Activated naive CD4-positive, alpha-beta T cell treated with anti-CD3 and anti-CD28 coated beads, Interleukin-2, amount 10 ng/mL, durations not matched to agents 7 days and 5 days (primary cell): ENCODE measurements at regions not wholly inside any gene's neighbourhood (a gene's known extent, or its start where the extent isn't known, plus 50 kb on each side); places are given as distances from the start of the nearest gene placed in this dataset.

Experiments
- CTCF ChIA-PET: fragments of 350-600 bp; sonication (Branson Sonifier 250); formaldehyde crosslinking; loops from one replicate; lab custom pipeline; 2021; ENCODE audit warnings: antibody characterized with exemption; lab: Charles Lee
- DNase-seq: peaks from one replicate; pipeline ENCODE4 v3.0.0-alpha.2; 2020
- H3K27ac Mint-ChIP-seq: one replicate; pipeline ENCODE4 v1.8.0; 2021; ENCODE audit warnings: mild to moderate bottlenecking, moderate library complexity, mixed read lengths
- H3K27me3 Mint-ChIP-seq: one replicate; pipeline ENCODE4 v1.8.0; 2021; ENCODE audit warnings: mild to moderate bottlenecking, mixed read lengths
- H3K36me3 Mint-ChIP-seq: one replicate; pipeline ENCODE4 v1.8.0; 2021; ENCODE audit warnings: mixed read lengths
- H3K4me1 Mint-ChIP-seq: one replicate; pipeline ENCODE4 v1.8.0; 2021; ENCODE audit warnings: mixed read lengths
- H3K4me3 Mint-ChIP-seq: one replicate; pipeline ENCODE4 v1.8.0; 2021; ENCODE audit warnings: mild to moderate bottlenecking, moderate library complexity, mixed read lengths
- H3K9me3 Mint-ChIP-seq: one replicate; pipeline ENCODE4 v1.8.0; 2021; ENCODE audit warnings: mixed read lengths

DNA sequence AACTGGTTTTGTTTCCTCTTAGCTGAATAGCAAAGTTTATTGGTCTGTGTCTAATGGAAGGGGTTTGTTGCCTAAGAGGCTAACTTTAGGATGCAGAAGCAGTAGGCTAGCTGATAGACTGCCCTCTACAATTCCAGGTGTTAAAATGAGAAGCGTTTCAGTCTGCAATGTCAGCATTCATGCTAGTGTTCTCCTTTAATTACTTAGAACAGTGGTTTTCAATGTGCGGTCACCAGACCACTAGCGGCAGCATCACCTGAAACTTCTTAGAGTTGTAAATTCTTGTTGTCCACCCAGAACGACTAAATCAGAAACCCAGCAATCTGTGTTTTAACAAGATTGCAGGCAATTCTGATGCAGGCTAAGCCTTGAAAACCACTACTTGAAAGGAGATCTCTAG lies 392.9 kb downstream of the IPMK start:
- Mint-ChIP-seq H3K27ac (no peak overlapping the region), H3K4me1 (no peaks in the 10 kb centered on the region), H3K4me3 (no peak overlapping the region), H3K36me3 (no peaks in the 10 kb centered on the region), H3K9me3 (peaks cover 3% of the 10 kb centered on the region), H3K27me3 (no peaks in the 10 kb centered on the region)
- no peak for DNase-seq
- CTCF ChIA-PET, result no interaction called here

DNA sequence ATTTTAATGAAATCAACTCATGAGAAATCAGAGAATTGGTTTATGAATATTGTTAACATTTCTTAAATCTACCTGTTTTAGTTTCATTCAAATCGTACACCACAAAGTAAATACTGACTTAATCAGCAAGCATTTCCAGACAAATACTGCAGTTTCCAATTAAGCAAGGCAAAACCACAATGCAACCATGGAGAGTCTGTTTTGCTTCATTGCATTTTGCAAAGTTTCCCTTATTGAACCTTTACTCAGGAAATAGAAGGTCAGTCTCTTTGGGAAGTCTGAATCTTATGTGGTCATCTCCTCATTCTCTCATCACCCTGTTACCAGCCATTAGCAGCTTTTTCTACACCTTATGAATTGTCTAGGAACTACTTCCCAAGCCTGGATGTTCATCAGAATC lies 400.5 kb downstream of the IPMK start:
- H3K36me3 Mint-ChIP-seq, result no peaks in the 10 kb centered on the region
- no peaks in the 10 kb centered on the region for H3K4me1 Mint-ChIP-seq
- CTCF ChIA-PET, result no interaction called here
- H3K9me3 Mint-ChIP-seq, result peaks cover 3% of the 10 kb centered on the region
- no peak overlapping the region for H3K4me3 Mint-ChIP-seq
- no peak for DNase-seq
- no peak overlapping the region for H3K27ac Mint-ChIP-seq
- H3K27me3 Mint-ChIP-seq, result no peaks in the 10 kb centered on the region

DNA sequence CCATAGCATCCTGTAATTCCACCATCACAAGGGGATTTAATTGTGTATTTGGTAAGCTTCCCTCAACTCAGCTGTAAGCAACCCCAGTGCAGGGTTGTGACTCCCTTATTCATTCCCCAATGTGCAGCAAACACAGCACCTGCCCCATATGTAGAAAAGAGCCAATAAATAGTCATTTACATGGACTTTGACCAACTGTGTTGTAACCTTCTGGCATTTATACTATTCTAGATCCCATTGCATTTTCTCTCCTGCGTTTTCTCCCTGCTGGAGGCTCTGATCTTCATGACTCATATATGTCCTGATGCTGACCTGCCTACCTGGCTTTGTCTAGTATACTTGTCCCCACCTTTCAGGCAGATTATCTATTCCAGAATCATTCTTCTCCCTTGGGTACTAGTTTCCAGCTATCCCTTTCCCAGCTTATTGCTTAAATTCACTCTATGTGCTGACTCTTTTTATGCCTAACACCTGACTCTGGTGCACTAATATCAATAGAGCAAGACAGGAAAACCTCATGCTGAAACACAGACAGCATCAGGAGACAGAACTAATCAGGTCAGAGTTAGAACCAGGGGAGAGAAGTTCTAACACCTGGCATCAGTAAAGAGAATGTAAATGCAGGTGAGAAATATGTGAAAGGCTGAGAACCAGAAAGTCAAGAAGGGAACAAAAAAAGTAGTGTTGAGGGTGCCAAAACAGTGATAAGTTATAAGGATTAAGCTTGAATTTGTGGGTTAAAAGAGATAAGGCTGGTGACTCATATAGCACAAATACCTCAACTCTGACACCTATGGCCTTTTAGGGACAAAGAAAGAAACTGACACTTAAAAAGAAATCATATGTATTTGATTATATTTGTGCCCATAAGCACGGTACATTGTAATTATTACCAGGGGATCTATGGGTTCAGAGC lies 402.7 kb downstream of the IPMK start:
- H3K4me3 Mint-ChIP-seq, result no peak overlapping the region
- no peaks in the 10 kb centered on the region for H3K36me3 Mint-ChIP-seq
- H3K27me3 Mint-ChIP-seq, result no peaks in the 10 kb centered on the region
- DNase-seq, result no peak
- no peak overlapping the region for H3K27ac Mint-ChIP-seq
- H3K9me3 Mint-ChIP-seq, result no peaks in the 10 kb centered on the region
- CTCF ChIA-PET, result no interaction called here
- H3K4me1 Mint-ChIP-seq, result no peaks in the 10 kb centered on the region

DNA sequence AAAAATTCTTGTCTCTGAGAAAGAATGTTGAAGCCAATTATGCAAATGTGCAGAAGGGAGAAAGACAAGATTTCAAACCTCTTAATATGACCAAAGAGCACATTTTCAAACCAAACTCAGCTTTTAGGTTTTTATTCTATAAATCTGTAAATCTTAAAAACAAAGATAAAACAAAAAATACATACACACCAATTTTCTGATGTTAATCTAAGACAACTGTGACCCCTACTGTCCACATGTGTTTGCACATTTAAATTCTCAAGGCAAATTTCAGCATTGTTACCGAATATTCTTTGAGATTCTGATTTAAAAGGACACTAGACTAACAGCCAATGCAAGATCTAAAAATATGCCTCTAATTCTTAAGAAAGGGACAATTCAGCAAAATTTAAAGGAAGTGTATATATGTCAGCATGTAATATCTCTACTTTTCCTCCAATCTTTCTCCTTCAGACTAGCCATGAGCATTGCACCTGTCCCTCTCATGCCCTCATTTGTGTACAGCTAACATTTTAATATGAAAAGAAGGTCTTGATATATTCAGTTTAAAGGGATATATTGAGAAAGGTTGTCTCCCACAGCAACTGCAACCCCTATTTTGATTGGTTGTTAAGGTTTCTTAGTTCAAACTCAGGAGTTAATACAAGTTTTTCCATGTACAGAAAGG lies 417.9 kb downstream of the IPMK start:
- no peak overlapping the region for H3K4me3 Mint-ChIP-seq
- no peaks in the 10 kb centered on the region for H3K27me3 Mint-ChIP-seq
- H3K9me3 Mint-ChIP-seq, result no peaks in the 10 kb centered on the region
- CTCF ChIA-PET, result no interaction called here
- no peaks in the 10 kb centered on the region for H3K36me3 Mint-ChIP-seq
- no peaks in the 10 kb centered on the region for H3K4me1 Mint-ChIP-seq
- DNase-seq, result no peak
- no peak overlapping the region for H3K27ac Mint-ChIP-seq

DNA sequence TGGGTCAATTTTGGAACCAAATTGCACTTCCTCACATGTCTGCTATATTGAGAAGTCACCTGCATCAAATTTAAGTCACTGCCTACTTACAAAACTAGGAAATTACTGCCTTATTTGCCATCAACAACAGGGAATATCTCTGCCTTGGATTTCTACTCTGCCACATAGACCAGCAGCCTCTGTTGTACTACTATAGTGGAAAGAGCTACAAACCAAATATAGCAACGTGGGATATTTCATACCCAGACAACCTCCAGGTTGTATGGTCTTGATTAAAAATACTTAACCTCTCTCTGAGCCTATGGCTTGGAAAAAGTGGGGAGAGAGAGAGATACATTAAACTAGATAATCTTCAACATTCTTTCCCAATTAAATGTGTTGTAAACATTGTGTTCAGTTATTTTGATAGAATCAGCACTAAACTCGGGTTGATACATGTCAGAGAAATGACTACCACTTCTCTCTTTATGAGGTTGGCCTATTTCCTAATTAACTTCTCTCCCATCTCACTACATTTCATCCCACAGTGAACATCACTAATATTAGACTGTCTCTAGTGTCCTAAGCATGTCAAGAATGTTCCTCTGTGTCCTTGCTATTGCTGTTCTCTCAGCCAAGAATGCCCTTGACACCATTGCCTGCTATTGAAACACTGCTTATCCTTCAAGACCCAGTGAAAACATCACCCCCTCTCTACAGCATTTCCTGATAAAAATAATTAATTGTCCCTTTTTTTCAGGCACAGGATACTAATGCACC lies 421.2 kb downstream of the IPMK start:
- no peaks in the 10 kb centered on the region for H3K9me3 Mint-ChIP-seq
- no peak overlapping the region for H3K4me3 Mint-ChIP-seq
- CTCF ChIA-PET, result no interaction called here
- H3K36me3 Mint-ChIP-seq, result no peaks in the 10 kb centered on the region
- no peaks in the 10 kb centered on the region for H3K4me1 Mint-ChIP-seq
- no peaks in the 10 kb centered on the region for H3K27me3 Mint-ChIP-seq
- no peak for DNase-seq
- no peak overlapping the region for H3K27ac Mint-ChIP-seq

DNA sequence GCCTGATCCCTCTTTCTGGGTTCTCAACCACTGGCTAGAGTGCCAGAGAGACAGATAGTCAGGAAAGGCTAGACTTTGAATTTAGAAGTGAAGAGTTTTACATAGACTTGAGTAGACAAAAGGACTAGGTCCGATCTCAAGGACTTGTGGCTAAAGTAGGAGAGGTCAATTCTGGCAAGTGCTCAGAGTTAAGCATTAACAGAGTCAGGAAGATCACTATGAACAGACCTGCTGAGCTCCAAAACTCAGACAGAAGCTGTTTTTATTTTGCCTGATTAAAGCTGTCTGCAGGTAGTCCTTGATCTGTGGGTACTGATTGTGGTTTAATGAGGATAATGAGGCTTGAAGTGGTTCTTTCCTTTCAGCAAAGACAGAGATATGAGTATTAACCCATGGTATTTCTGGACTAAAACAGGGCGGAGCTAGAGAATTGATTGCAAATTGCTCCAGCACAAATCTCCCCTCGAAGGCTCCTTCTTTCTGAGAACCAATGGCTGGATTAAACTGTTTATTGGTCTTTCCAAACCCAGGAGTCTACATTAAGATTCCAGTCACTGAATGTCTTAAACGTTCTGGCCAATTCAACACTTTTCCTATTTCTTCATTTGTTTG lies 423.2 kb downstream of the IPMK start:
- Mint-ChIP-seq H3K36me3 (no peaks in the 10 kb centered on the region), H3K27me3 (no peaks in the 10 kb centered on the region), H3K9me3 (peaks cover 9% of the 10 kb centered on the region), H3K4me3 (no peak overlapping the region), H3K4me1 (no peaks in the 10 kb centered on the region), H3K27ac (no peak overlapping the region)
- no peak for DNase-seq
- CTCF ChIA-PET, result no interaction called here

DNA sequence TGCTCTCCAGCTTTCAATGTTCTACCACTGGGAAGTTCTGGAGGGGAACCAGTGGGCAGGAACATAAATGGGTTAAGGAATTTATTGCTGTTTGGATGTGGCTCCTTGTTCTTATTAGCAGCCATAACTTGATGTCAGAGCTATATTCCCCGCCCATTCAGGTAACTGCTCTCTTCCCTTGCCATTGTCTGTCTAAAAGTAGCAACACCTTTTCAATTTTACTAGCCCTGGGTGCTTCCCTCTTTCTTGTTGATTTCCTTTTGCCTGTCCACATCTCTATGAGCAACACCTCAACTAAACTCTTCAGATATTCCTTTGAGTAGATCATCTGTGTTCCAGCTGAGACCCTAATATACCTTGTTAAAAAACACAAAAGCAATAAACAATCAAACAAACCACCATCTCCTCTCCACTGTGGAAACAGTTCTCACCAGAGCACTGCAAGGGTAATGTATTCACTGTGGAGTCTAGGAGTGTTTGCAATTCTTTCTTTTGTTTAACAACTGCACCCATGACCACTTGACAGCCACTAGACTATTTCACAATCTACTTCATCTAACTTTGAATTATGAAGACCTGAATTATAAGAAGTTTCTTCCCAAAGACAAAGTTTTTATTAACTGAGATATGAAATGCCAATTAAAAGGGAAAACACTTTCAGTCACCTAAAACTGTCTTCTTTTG lies 436.7 kb downstream of the IPMK start:
- no peak for DNase-seq
- H3K36me3 Mint-ChIP-seq, result no peaks in the 10 kb centered on the region
- H3K9me3 Mint-ChIP-seq, result peaks cover 4% of the 10 kb centered on the region
- no peak overlapping the region for H3K4me3 Mint-ChIP-seq
- CTCF ChIA-PET, result no interaction called here
- H3K27me3 Mint-ChIP-seq, result no peaks in the 10 kb centered on the region
- H3K4me1 Mint-ChIP-seq, result no peaks in the 10 kb centered on the region
- H3K27ac Mint-ChIP-seq, result no peak overlapping the region

DNA sequence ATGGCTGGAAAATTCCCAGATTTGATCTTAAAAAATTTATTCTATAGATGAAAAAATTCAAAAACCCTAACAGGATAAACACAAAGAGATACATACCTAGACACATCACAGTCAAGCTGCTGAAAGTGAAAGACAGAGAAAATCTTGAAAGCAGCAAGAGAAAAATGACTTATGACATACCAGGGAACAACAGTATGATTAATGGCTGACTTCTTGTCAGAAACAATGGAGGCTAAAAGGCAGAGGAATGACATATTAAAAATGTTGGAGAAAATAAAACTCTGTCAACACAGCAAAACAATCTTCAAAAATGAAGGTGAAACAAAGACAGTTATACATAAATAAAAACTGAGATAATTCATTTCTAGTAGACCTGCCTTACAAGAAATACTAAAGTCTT lies 442.7 kb downstream of the IPMK start:
- Mint-ChIP-seq H3K9me3 (peaks cover 3% of the 10 kb centered on the region), H3K27ac (no peak overlapping the region), H3K36me3 (no peaks in the 10 kb centered on the region), H3K4me3 (no peak overlapping the region), H3K27me3 (no peaks in the 10 kb centered on the region), H3K4me1 (no peaks in the 10 kb centered on the region)
- CTCF ChIA-PET, result no interaction called here
- no peak for DNase-seq

DNA sequence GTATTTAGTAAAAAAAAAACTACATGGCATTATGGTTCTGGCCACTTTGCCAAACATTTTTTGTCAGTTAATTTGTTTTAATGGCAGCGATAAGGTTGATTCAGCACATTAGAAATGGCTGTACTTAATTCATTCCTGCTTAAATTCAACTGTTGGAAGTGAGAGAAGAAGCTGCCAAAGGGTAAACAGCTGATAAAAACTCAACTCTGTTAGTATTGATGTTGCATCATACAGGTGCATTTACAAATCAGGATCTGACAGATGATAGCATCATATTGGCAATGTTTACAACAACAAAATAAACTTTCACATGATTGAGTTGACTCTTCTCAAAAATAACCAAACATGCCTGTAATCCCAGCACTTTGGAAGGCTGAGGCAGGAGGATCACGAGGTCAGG lies 444.3 kb downstream of the IPMK start:
- Mint-ChIP-seq H3K4me1 (no peaks in the 10 kb centered on the region), H3K9me3 (peaks cover 3% of the 10 kb centered on the region), H3K27me3 (no peaks in the 10 kb centered on the region), H3K4me3 (no peak overlapping the region), H3K27ac (no peak overlapping the region), H3K36me3 (no peaks in the 10 kb centered on the region)
- CTCF ChIA-PET, result no interaction called here
- no peak for DNase-seq

DNA sequence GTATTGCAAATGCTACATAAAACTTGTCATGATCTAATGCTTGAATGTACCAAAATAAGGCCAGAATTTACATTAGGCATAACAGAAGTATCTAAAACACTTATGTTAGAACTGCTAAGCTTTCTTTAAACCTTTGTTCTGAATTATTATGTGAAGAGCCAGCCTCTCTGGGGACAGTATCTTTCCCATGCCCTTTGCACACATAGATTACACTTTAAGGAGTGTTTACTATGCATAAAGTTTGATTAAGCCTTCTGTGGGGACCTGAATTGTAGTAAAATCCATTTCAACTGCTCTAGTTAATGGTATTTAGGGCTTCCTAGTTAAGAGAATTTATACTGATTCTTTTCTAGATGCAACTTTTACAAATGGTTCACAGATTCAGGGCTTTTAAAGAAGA lies 444.7 kb downstream of the IPMK start:
- peaks cover 3% of the 10 kb centered on the region for H3K9me3 Mint-ChIP-seq
- no peak overlapping the region for H3K27ac Mint-ChIP-seq
- CTCF ChIA-PET, result no interaction called here
- no peak for DNase-seq
- H3K27me3 Mint-ChIP-seq, result no peaks in the 10 kb centered on the region
- no peak overlapping the region for H3K4me3 Mint-ChIP-seq
- H3K36me3 Mint-ChIP-seq, result no peaks in the 10 kb centered on the region
- no peaks in the 10 kb centered on the region for H3K4me1 Mint-ChIP-seq

DNA sequence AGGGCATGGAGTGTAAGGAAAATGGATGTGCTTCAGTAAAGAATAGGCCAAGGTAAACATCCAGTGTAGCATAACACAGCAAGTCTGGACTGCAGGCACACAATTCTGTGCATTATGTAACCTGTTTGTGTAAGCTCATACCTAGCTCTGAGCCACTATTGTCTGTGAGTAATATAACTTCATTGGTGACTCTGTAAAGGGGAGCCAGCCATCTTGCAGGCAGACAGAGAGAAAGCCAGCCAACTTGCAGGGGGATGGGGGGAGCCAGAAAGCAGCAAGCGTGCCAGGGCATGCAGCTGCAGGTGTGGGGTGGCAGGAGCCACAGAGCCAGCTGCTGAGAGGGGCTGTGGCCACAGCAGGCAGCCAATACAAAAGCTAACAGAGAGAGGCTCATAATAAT lies 449.2 kb downstream of the IPMK start:
- DNase-seq, result no peak
- Mint-ChIP-seq H3K27ac (no peak overlapping the region), H3K4me1 (no peaks in the 10 kb centered on the region), H3K9me3 (peaks cover 3% of the 10 kb centered on the region), H3K36me3 (no peaks in the 10 kb centered on the region), H3K27me3 (no peaks in the 10 kb centered on the region), H3K4me3 (no peak overlapping the region)
- CTCF ChIA-PET, result no interaction called here

DNA sequence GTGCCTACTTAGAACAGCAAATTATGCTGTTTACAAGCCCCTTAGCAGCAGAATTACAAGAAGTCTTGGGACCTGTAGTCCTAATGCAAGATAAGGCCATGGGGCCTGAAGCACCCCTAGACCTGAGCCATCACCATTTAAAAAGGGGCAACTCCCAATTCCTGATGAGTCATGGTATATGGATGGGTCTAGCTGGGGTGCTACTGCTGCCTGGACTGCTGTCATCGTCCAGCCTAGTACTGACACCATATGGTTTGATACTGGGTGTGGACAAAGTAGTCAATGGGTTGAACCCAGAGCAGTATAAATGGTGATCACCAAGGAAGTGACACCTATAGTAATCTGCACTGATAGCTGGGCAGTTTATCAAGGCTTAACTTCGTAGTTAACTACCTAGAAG lies 450.0 kb downstream of the IPMK start:
- no peaks in the 10 kb centered on the region for H3K36me3 Mint-ChIP-seq
- CTCF ChIA-PET, result no interaction called here
- peaks cover 3% of the 10 kb centered on the region for H3K9me3 Mint-ChIP-seq
- no peak for DNase-seq
- H3K27me3 Mint-ChIP-seq, result no peaks in the 10 kb centered on the region
- no peaks in the 10 kb centered on the region for H3K4me1 Mint-ChIP-seq
- H3K27ac Mint-ChIP-seq, result no peak overlapping the region
- no peak overlapping the region for H3K4me3 Mint-ChIP-seq

DNA sequence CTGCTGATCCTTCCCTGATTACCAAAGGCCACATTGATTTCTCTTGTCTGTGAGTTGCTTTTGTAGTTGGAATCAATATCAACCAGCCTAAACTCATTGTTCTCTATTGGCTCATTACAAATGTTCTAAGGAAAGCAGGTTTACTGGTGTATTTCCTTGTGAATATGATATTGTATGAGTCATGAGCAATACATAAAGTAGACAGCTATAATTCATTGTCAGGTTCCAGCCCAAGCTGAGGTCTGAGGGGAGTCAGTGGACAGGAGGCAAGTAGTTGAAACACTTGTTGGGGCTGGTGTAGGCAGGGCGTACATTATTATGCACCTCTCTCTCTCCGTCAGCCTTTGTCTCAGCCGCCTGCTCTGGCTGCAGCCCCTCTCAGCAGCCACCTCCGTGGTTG lies 451.7 kb downstream of the IPMK start:
- peaks cover 3% of the 10 kb centered on the region for H3K9me3 Mint-ChIP-seq
- H3K4me1 Mint-ChIP-seq, result no peaks in the 10 kb centered on the region
- no peak overlapping the region for H3K27ac Mint-ChIP-seq
- H3K36me3 Mint-ChIP-seq, result no peaks in the 10 kb centered on the region
- CTCF ChIA-PET, result no interaction called here
- no peaks in the 10 kb centered on the region for H3K27me3 Mint-ChIP-seq
- no peak overlapping the region for H3K4me3 Mint-ChIP-seq
- no peak for DNase-seq

DNA sequence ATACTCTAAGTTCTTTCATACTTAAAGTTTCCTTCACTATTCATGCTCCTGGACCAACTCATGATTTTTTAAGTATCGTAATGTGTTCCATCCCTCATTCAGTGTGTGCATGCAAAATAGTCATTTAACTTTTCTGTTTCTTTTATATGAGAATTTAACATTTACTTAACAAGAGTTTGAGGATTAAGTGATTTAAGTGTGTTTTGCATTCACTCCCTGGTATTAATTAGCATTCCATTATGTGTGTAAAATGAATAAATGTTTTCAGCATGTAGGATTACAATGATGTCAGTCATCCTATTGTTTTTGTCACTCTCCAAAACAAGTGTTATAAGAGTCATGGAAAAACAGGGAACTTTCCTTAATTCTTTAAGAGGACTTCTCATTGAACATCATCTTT lies 457.7 kb downstream of the IPMK start:
- Mint-ChIP-seq H3K27me3 (no peaks in the 10 kb centered on the region), H3K4me1 (no peaks in the 10 kb centered on the region), H3K27ac (no peak overlapping the region), H3K36me3 (no peaks in the 10 kb centered on the region), H3K9me3 (no peaks in the 10 kb centered on the region), H3K4me3 (no peak overlapping the region)
- CTCF ChIA-PET, result no interaction called here
- no peak for DNase-seq
